OCI-LY7 (cell line): ENCODE measurements at regions not wholly inside any gene's neighbourhood (a gene's known extent, or its start where the extent isn't known, plus 50 kb on each side); places are given as distances from the start of the nearest gene placed in this dataset.

Source experiments
- CTCF ChIP-seq: fragments of 200-600 bp; sonication (generic); conservative IDR thresholded peaks from 2 replicates; pipeline ENCODE4 v1.5.1; 2014; ENCODE audit warnings: mild to moderate bottlenecking, antibody characterized with exemption, low read length, moderate library complexity, mixed read lengths
- EZH2phosphoT487 ChIP-seq: fragments of 200-600 bp; sonication (generic); IDR thresholded peaks from 2 replicates; pipeline ENCODE4 v1.6.1; 2018; ENCODE audit warnings: low read depth, borderline replicate concordance, mild to moderate bottlenecking, mixed run types, antibody characterized with exemption, low read length, moderate library complexity, mixed read lengths

- TF ChIP-seq EZH2phosphoT487 = no peak
- TF ChIP-seq CTCF = no peak
Observed at GRCh38 chr3:56885453-56885852, 83.7 kb upstream of the ARHGEF3 start.
